DMS 273 (cell line): ENCODE measurements at regions not wholly inside any gene's neighbourhood (a gene's known extent, or its start where the extent isn't known, plus 50 kb on each side); places are given as distances from the start of the nearest gene placed in this dataset.

ENCODE experiments used
- DNase-seq: peaks from one replicate; lab custom pipeline; 2025; ENCODE audit not compliant: unreplicated experiment; lab: John Stamatoyannopoulos, UW

DNA sequence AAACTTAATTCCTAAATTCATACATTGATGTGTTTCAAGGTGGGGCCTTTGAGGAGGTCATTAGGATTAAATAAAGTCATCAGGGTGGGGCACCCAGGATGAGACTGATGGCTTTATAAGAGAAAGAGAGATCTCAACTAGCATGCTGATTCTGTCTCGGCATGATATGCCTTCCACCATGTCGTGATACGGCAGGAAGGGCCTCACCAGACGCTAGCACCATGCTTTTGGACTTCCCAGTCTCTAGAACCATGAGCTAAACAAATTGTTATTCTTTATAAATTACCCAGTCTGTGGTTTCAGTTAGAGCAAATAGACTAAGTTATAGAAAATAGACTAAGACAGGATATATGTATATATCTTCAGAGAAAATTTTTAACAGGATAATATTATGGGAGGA is 759.6 kb downstream of the MED13L start:
- DNase-seq = no peak

DNA sequence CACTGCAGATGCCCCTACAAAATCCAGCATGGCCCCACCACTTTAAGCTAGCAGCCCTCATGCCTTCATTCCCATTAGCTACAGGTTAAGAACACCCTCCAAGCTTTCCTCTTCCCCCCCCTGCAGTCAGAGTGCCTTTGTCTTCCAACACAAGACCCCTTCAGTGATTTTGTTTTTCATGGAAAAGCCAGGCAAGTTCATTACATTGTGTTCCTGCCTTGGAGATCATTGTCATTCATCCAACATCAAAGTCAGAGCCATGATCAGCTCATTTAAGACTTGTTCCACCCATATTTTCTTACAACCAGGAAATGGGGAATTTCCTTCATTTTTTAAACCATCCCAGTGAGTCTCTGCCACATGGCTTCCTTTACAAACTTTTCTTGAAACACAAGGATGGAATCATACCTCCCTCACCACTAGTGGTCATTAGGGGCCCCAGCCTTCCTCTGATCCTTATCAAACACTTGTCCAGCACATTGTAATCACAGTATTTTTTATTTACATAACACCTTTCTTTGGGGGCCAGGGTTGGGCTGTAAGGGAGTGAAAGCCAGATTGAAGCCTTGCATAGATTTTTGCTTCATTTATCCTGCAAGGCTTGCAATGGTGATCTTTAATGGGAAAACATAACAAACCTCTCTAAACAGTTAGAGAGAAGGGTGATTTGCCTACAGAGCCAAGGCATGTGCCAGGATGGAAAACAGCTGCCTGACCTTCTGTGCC is 765.3 kb downstream of the MED13L start:
- DNase-seq = no peak

DNA sequence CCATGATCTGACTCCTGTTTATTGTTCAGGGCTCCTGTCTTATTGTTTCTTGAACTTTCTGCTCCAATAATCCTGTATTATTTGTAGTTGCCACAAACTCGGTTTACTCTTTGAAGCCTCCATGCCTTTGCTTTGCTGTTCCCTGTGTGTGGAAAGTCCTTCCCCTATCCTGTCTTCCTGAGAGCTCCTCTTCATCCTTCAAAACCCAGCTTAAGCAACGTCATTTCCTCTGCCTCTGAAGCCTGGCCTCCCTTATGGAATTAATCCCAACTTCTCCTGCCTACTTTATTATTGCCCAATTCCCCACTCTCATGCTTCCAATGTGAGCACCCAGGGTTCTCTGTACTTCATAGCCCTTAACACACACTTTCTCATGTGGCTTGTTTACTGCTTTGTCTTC is 766.2 kb downstream of the MED13L start:
- no peak for DNase-seq

- DNase-seq = no peak
Measured at GRCh38 chr12:115508990-115509389, 768.5 kb downstream of the MED13L start.

DNA sequence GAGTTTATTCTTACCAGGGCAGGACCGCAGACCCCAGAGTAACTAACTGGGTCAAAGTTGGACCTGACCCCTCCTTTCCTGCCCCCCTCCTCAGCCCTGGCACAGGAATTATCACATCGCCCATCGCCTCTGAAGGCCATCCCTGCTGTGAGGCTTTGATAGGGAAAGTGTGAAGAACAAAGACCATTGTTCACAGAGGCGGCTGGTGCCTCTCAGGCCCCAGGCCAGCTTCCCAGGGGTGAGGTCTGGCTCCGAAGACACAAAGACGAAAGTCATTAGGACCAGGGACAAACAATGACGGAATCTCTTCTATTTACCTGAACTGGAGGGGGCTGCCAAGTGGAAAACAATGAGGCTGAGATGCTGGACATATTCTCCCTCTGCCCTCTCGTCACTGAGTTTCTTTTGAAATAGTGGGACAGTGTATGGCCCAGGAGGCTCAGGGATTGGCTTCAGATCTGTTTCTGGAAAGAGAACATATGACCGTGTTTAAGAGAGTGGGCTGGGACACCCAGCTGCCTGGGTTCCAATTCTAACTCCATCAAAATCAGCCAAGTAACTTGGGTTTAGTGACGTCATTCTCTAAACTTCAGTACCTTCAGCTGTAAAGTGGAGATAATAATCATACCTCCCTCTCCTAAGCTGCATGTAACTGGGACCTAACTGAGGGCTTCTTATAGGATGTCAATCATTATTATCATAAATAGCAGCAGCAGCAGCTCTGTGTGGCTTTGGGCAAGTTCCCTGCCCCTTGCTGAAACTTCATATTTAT is 769.4 kb downstream of the MED13L start:
- no peak for DNase-seq

GRCh38 chr12:115507560-115507889 is 770.0 kb downstream of the MED13L start:
- no peak for DNase-seq

- no peak for DNase-seq
Measured at GRCh38 chr12:115506822-115507559, 770.5 kb downstream of the MED13L start.

DNA sequence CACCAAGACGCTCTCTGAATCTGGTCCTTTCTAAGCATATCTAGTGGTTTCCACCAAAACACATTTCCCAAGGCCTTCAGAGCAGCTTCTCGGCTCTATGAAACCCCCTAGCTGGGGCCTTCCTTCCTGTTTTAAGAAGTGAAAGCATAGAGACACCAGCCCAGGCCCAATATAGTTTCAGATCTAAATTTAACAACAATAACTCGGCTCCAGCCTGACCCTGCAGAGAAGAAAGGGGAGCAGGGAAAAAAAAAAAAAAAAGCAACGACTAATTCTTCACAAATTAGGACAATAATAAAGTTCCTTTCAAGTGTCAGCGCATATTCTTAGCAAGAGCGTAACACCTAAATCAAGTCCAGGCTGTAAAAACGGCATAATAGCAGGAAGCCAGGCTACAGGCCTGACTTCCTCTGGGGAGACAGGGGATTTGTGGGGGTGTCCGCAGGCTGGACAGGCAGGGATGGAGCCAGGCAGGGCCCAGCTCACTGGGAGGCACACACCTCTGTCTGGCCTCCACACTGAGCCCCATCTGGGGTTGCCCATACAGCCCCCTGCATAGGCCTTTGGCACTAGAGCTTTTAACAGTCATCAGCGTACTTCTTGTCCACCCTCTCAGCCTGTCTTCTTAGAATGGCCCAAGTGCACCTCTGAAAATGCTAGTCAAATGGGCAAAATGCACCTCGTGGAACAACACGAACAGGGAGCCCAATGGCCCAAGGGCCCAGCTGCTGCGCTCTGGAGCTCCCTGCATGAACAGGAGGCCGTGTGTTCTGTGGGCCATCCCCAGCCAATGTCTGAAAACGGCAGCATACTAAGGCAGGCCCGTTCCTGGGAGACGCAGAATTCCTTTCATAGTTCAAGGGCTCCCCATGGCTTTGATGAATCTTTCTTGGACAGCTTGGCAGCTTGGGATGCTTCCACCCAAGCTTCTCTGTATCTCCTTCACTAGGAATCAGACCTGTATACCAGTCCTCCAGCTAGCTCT is 772.9 kb downstream of the MED13L start:
- DNase-seq = no peak

- DNase-seq = no peak
Measured at GRCh38 chr12:115500872-115501271, 776.6 kb downstream of the MED13L start.

GRCh38 chr12:115495300-115495699 is 782.2 kb downstream of the MED13L start:
- no peak for DNase-seq

GRCh38 chr12:115492553-115492952 is 784.9 kb downstream of the MED13L start:
- no peak for DNase-seq

GRCh38 chr12:115491511-115492250 is 785.8 kb downstream of the MED13L start:
- DNase-seq = no peak

- DNase-seq = no peak
Measured at GRCh38 chr12:115489253-115489652, 788.2 kb downstream of the MED13L start.

- DNase-seq = no peak
Measured at GRCh38 chr12:115485967-115486366, 791.5 kb downstream of the MED13L start.

GRCh38 chr12:115485503-115485902 is 792.0 kb downstream of the MED13L start:
- no peak for DNase-seq

- DNase-seq = no peak
Measured at GRCh38 chr12:115482943-115483342, 794.5 kb downstream of the MED13L start.

- no peak for DNase-seq
Measured at GRCh38 chr12:115481141-115481540, 796.4 kb downstream of the MED13L start.

- DNase-seq = no peak
Measured at GRCh38 chr12:115478505-115478904, 794.5 kb upstream of the TBX3 start.

GRCh38 chr12:115474539-115475353 is 790.8 kb upstream of the TBX3 start:
- DNase-seq = no peak
